GM18858 (cell line): ENCODE measurements at regions not wholly inside any gene's neighbourhood (a gene's known extent, or its start where the extent isn't known, plus 50 kb on each side); places are given as distances from the start of the nearest gene placed in this dataset.

Source experiments
- ATAC-seq: cut with Tn5 transposase; IDR thresholded peaks from one replicate; pipeline ENCODE4 v1.9.1; 2021; ENCODE audit not compliant: unreplicated experiment

DNA sequence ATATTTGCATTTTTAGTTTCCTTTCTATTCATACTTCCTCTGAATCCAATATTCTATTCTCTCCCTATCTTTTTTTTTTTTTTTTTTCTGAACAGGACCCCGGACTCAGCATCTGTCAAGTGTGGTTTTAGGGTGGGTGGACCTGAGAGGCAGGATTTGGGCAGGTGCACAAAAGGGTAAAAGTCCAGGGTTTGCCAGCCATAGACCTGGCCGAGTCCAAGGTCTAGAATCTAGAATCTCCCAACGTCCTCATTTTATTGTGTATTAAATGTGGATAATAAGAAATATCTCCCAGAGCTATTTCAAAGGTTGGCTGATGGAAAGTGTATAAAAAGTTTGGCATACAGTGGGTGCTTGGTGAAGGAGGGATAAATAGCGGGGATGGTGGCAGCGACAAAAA lies 273.3 kb upstream of the MAF start:
- no peak for ATAC-seq

- no peak for ATAC-seq
Measured at GRCh38 chr16:79871906-79872305, 271.4 kb upstream of the MAF start.

GRCh38 chr16:79870016-79870886 lies 269.7 kb upstream of the MAF start:
- no peak for ATAC-seq

GRCh38 chr16:79869304-79870015 lies 268.9 kb upstream of the MAF start:
- no peak for ATAC-seq

DNA sequence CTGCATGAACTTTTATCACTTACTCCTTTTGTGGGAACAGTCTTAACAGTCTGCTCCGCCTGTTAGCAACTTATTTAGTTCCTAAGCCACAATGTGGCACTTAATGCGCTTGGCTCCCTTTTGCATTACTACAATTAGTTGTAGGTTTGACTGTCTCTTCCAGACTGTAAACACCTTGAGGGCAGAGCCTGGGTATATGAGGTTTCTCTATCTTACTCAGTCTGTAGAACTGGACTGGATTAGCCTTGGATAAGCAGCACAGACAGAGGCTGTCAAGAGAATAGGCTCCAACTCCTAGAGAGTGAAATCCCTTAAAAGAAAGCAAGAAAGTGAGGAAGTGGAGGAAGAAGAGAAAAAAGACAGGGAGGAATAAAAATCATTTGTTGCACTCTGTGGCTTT lies 268.3 kb upstream of the MAF start:
- ATAC-seq, result no peak

DNA sequence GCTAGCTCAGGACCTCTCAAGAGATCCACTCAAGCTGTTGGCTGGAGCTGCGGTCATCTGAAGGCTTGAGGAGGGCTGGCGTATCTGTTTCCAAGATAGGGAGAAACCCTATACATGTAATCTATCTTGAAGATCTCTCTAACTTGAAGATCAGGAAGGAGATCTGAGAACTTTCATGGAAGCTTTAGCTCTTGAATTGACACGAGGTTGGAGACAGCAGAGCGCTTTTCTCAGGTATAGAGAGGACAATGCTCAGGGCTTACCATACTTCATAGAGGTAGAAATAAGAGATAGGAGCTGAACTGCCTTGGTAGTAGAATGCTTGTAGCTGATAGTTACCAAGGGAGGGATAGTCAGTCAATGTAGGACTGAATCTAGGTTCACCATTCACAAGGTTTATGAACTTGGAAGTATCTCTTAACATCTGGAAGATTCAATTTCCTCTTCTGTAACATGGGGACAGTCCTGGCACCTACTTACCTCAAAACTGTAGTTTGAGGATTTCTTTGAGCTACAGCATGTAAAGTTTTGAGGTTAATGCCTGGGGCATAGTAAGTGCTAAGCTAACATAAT lies 267.0 kb upstream of the MAF start:
- no peak for ATAC-seq

DNA sequence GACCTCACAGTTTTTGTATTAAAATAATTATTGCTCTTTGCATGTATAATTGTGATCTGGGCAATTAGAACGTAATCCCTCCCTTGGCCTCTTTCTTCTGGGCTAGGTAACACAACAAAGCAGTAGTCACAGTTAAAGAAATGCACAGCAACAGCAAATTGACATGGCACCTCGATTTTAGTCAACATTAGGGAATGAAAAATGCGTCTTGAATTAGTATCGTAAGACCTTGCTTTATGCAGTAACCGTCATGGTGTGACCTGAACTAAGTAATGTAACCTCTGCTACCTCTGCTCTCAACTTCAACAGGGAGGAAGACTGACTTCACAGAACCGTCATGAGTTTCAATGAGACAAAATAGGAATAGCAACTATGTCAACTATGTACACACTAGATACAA lies 265.4 kb upstream of the MAF start:
- no peak for ATAC-seq

DNA sequence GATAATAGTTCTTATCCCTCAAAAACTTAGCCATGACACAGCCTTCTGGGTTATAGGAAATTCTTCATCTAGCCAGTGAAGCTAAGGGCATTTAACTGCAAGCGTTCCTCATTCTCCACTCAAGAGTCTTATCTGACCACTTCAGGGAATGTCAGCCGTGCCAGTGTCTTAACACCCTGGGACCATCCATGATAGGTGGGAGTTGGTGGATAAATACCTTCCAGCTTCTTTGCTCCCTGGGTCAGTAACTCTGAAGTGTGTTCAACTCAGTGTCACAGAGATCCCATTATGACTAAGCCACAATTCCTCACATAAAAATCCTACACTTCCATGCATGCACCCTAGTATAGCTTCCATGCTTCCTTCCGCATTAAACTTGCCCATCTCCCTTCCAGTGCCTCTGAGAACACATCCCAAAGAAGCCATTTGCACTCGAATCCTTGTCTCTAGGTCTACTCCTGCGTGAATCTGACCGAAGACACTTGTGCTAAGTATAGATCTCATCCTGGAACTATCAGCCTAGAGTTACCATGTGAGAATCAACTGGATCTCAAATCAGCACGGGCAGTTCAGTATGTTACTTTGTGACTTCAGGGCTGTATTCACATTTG lies 264.3 kb upstream of the MAF start:
- ATAC-seq, result no peak

DNA sequence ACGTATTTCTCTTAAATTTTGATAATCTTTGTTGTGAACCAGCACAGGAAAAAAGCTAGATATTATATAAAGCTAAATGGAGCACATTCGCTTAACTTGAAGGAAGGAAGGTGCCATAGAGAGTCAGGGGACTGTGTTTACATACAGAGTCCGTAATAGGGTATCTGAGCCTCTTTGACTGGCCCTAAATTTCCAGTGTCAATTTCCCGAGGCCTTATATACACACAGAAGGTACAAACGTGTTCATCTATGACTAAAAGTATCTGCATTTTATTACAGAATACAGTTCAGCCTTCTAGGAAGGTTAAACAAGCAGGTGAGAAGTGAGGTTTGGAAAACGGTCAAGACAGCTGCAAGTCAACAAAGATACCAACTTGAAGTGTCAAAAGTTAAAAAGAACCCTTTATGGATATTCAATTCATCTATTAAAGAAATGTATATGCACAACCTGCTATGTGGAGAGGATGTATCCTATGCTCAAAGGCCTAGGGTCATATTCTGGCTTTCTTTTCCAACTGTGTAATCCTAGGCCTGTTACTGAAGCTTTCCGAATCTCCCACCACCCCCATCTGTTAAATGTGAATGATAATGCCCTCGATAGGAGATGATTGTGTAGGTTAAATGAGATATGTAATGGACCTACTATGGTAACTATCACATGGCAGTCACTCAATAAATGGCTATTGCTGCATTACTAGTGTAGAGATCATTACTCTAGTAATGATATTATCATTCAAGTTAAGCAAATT lies 263.7 kb upstream of the MAF start:
- ATAC-seq, result no peak

GRCh38 chr16:79863128-79864031 lies 262.8 kb upstream of the MAF start:
- no peak for ATAC-seq

- no peak for ATAC-seq
Measured at GRCh38 chr16:79862601-79863000, 262.1 kb upstream of the MAF start.

- ATAC-seq, result no peak
Measured at GRCh38 chr16:79856581-79856980, 256.0 kb upstream of the MAF start.

- ATAC-seq, result no peak
Measured at GRCh38 chr16:79850348-79850747, 249.8 kb upstream of the MAF start.

- ATAC-seq, result no peak
Measured at GRCh38 chr16:79849119-79849518, 248.6 kb upstream of the MAF start.

- no peak for ATAC-seq
Measured at GRCh38 chr16:79848719-79849118, 248.2 kb upstream of the MAF start.

- no peak for ATAC-seq
Measured at GRCh38 chr16:79847569-79847968, 247.0 kb upstream of the MAF start.

DNA sequence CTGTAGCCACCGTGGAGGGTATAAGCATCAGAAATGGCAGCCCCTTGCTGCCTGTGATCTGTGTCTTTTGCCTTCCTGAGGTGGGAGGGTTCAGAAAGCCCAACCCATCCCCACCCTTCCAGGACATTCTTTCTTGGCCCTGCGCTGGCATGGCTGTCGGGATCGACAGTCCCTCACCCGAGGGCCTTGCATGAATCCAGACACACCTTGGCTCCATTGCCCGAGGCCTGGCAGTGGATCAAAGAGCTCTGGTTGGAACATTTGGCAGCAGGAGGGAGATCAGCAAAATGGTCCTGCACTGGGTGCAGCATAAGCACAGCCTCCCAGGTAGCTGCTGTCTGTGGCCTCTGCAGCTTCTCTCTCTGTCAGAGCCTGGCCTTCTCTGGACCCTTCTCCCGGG lies 246.6 kb upstream of the MAF start:
- no peak for ATAC-seq

DNA sequence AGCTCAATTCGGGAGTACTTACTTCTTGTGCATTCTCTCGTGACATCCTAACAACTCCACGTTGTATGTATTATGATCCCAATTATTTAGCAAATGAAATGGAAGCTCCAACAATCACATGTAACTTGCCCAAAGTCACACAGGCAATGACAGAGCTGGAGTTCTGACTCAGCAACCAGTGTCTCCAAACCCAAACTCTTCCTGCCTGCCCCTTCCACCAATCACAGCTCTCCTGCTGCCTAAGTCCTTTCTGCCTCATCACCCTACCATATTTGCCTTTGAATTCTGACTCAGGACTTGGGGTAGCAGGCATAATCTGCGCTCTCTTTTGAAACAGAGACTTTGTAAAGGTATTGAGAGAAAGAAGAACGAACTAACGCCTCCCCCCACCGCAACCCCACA lies 245.2 kb upstream of the MAF start:
- ATAC-seq, result no peak

DNA sequence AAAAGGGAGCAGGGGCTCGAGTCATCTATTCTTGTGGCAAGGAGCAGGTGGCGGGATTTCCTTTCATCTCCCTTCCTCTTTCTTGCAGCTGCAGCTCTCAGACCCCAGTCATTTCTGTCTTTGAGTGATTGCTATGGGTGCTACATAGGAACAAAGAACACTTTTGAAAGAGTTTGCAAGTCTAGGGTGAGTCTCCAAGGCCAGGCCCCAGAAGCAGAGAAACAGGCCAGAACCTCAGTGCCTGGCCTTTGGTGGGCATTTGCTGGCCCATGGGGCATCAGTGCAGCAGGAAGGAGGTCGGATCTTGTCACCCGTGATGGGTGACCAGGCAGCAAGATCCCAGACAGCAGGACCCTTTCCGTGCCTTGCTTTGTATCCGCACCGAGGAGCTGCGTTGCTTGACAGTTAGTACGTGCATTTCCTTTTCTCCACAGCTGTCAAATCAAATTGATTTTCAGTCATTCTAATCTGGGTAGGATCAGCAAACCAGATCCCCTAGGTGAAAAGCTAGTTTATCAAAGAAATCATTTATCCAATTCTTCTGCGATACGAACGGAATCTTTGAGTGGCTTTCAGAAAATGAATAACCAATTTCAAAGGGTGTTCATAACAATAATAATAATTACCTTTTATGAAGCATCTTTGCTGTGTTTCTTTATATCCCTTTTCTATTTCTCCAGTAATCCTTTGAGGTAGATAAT lies 244.6 kb upstream of the MAF start:
- ATAC-seq, result peak; percentile 86
